ENCODE measurements at regions not wholly inside any gene's neighbourhood (a gene's known extent, or its start where the extent isn't known, plus 50 kb on each side); places are given as distances from the start of the nearest gene placed in this dataset.
"Not testable (repeated sequence)": the region's sequence is repeated elsewhere in the genome, so short reads cannot be mapped to it uniquely, and the experiment has no call there.

DNA sequence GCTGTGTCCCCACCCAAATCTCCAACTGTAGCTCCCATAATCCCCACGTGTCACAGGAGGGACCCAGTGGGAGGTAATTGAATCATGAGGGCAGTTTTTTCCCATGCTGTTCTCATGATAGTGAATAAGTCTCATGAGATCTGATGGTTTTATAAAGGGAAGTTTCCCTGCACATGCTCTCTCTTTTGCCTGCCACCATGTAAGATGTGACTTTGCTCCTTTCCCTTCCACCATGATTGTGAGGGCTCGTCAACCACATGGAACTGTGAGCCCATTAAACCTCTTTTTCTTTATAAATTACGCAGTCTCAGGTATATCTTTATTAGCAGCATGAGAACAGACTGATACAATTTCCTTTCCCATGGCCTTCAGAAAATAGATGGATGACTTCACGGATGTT is 76.8 kb upstream of the ATP8B1 start:
- not testable (repeated sequence) for FAIRE-seq

DNA sequence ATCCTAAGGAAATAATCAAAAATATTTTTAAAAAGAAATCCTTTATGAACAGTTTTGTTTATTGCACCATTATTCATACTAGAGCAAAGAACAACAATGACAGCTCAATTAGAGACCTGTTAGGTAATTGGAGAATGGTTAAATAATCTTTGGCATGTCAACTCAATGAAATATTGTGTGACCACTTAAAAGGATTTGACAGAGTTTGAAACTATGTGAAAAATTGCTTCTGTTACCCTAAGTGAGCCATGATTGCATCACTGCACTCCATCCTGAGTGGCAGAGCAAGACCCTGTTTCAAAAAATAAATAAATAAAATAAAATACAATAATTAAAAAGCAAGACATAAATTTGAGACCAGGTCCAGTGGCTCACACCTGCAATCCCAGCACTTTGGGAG is 66.1 kb upstream of the ATP8B1 start:
- no peak for FAIRE-seq

DNA sequence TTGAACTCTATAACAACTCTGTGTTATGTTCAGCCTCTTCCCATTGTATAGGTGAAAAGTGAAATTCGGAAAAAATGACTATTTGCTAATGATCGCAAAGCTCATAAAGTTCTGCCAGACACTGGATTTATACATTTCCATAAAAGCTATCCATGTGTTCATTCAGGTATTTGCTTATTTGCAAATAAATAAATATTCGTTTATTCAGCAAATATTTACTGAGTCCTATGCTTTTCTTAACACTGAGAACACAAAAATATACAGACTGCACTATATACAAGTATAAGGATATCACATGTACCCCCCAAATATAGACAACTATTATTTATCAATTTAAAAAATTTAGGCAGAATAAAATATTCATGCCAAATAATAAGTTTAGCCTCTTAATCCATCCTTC is 63.2 kb upstream of the ATP8B1 start:
- FAIRE-seq, result no peak

DNA sequence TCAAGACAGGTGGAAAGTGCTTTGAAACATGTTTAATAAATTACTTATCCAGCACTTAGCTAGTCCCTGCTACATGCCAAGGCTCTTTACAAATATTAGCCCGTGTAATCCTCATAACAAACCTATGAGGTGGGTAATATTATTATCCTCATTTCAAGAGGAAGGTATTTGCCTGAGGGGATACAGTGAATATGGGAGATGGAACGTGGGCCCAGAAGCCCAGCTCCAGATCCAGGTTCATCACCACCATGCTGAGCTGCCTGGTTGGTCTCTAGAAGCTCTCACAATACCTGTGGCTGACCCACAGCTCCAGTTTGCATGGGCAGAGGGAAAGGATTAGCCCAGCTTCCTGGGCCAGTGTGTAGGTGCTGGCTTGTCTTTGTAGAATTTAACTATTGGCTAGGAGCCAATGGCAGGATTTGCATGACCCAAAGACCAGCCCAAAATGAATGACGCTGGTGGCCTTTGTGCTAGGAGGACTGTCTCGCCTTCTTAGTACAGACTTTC is 61.6 kb upstream of the ATP8B1 start:
- FAIRE-seq, result no peak

DNA sequence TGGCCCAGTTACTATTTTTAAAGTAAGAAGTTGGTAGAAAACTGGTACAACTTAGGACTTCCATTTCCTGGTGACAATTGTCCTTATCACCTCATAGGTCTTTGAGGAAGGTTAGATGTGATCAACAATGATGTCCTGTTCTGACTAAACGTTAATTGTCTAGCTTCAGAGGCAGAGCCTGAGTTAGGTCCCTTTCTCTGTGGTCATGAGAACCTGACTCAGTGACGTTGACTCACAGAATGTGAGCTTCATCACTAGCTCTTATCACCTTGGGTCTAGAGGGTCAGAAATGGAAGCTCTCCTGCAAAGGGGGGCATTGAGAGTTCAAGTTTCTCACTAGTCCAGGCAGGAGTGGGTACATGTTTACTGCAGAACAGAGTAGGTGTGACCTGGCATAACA is 60.6 kb upstream of the ATP8B1 start:
- FAIRE-seq, result no peak

DNA sequence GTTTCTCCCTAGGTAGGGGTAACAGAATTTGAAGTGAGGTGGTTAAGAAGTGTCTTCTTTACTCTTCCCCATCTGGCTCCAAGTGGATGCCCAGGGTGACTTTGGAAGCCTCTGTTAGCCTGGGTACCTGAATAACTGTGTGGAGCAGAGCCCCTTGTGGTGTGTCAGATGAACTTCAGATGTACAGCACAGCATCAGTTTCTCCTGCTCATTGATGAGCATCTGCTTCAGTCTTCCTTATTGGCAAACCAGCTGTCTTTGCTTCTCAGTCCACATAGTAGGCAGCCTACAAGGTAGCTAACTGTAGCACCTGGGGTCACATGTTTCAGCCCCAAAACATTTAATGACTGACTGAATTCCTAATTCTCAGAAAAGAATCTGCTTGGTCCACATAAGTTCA is 56.2 kb upstream of the ATP8B1 start:
- no peak for FAIRE-seq

DNA sequence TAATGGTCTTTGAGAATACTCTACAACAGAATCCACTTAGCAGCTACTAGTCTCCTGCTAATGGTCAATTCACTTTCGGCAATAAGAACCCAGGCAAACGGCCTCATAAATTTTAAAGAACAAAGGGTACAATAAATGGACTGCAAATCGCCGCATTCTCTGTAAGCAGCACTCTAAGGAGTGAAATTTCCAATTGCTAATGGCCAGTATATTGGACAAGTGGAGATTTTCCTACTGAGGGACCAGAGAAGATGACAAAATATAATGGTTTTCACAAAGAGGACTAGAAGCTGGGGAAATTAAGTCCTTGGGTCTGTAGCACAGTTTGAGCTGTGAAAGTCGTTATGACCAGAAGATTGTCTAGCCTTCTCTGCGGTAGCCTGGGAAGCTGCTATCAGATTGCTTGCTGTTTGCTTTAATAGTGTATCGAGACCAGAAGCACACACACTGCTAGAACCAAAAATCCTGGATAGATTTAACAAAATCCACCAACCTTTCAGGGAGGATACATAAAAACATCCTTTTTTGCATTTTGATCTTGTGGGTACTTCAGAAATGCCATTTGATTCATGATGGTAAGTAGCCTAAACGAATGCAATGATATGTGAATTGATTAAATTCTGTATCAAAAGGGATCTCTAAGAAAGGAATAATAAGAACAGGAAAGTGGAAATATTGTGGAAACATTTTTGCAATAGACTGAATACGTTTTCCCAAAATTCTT is 53.6 kb upstream of the ATP8B1 start:
- no peak for FAIRE-seq

DNA sequence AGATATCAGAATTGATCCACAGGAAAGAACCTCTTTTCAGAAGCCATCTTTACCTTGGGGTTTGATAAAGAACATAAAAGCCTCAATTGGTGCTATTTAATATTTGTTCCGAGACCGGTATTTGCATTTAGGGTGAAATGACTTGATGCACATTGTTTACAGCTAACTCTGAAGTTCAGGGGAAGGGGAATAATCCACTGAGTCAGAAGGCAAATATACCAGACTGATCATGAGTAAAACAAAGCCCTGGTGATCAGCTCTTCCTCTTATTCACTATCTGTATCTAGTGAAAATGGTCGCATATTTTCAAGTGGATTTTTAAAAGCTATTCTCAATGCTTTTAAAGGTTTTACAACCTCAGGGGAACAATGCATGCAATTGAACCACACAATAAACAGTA is 53.0 kb upstream of the ATP8B1 start:
- no peak for FAIRE-seq

DNA sequence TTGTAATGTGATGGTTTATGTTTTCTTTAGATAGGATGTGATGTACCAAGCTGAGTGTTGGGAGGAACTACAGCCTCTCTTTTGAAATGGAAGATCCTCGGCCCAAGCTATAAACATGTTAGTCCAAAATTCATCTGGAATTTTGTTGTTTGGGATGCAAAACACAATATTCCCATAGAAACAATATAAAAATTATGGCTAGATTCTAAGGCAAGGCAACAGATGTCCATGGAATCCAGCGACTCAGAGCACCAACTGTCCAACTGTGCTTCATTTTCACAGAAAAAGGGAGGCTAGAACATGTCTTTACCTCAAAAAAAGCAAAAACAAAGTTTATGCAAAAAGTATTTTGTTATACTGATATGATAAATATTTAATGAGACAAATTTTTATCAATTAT is 52.4 kb upstream of the ATP8B1 start:
- FAIRE-seq, result no peak

DNA sequence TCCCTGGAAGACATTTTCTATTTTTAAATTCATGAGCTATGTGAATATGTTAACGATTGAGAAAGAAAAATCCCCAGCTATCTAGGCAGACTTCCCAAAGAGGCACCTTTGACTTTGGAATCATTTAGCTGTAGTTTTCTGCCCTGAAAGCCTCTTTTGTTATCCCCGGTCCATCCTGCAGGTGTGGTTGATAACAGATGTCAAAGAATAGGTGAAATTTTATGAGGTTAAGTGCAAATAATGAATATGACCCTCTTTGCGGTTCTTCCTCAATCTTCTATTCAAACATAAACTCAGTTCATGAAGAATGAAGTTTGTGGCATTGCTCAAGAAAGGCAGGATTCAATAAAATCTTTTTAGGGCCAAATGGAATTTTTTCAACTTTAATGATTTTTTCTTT is 51.6 kb upstream of the ATP8B1 start:
- peak; percentile 31 for FAIRE-seq

DNA sequence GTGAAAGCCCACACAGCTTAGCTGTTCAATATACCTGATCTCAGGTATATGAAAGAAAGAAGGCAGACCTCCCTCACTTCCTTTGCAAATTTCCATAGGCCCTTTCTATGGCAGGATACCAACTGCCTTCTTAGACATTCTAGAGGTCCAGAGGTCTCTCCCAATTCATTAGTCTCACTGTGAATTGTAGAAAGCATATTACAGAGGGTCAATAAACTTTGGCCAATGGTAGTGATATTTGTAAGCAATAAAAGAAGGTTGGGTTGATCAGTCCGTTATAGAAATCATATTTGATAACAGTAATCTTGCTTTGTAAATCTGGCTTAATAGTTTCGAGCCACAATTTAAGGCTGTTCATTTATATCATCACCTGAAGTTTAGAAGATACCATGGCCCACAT is 50.7 kb upstream of the ATP8B1 start:
- no peak for FAIRE-seq

DNA sequence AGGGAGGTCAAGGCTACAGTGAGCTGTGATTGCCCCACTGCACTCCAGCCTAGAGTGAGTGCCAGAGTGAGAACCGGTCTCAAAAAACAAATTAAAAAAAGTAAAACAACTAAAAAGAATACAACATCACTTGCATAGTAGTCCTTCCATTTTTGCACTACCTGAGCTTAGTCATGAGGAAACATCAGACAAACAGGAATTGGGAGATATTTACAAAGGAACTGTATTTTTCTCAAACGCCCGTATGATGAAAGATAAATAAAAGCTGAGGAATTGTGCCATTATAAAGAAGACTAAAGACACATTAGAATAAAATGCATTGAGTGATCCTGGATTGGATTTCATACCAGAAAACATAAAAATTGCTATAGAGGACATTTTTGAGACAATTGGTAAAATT is 50.0 kb upstream of the ATP8B1 start:
- no peak for FAIRE-seq

All from colon (tissue), 2 donors.